ENCODE measurements at regions not wholly inside any gene's neighbourhood (a gene's known extent, or its start where the extent isn't known, plus 50 kb on each side); places are given as distances from the start of the nearest gene placed in this dataset.

GRCh38 chr10:4587466-4587865 lies 238.5 kb upstream of the AKR1E2 start:
- no peaks in the 10 kb centered on the region for H3K36me3 ChIP-seq (ENCODE audit: control insufficient read depth, insufficient read depth, low read length)
- TF ChIP-seq CTCF (IDR thresholded peaks at IDR 0.05; ENCODE audit: insufficient read depth, low read depth, low read length): no peak
- ChIA-PET CTCF (no interaction called here), POLR2A (no interaction called here)
- H3K4me3 ChIP-seq (ENCODE audit: low read depth, low read length): no peak overlapping the region
- no peak for DNase-seq (ENCODE audit: low read depth)
- H3K27me3 ChIP-seq (ENCODE audit: control insufficient read depth, insufficient read depth, low read length): no peaks in the 10 kb centered on the region

GRCh38 chr10:4586776-4587175 lies 239.2 kb upstream of the AKR1E2 start:
- H3K4me3 ChIP-seq (ENCODE audit: low read depth, low read length): no peak overlapping the region
- TF ChIP-seq CTCF (IDR thresholded peaks at IDR 0.05; ENCODE audit: insufficient read depth, low read depth, low read length): no peak
- H3K27me3 ChIP-seq (ENCODE audit: control insufficient read depth, insufficient read depth, low read length): no peaks in the 10 kb centered on the region
- peak; percentile 30 for DNase-seq (ENCODE audit: low read depth)
- ChIA-PET POLR2A (no interaction called here), CTCF (no interaction called here)
- H3K36me3 ChIP-seq (ENCODE audit: control insufficient read depth, insufficient read depth, low read length): no peaks in the 10 kb centered on the region

- no peak for TF ChIP-seq CTCF (IDR thresholded peaks at IDR 0.05; ENCODE audit: insufficient read depth, low read depth, low read length)
- CTCF ChIA-PET: interaction anchor here (1.5 kb wide), 1 partner anchor 19 kb away, joined by 4 read pairs; no protein-coding TSS in a partner anchor
- POLR2A ChIA-PET: no interaction called here
- Histone ChIP-seq H3K36me3 (ENCODE audit: control insufficient read depth, insufficient read depth, low read length) (no peaks in the 10 kb centered on the region), H3K4me3 (ENCODE audit: low read depth, low read length) (no peak overlapping the region), H3K27me3 (ENCODE audit: control insufficient read depth, insufficient read depth, low read length) (no peaks in the 10 kb centered on the region)
- no peak for DNase-seq (ENCODE audit: low read depth)
Measured at GRCh38 chr10:4581929-4582328, 244.1 kb upstream of the AKR1E2 start.

GRCh38 chr10:4579844-4580243 lies 246.2 kb upstream of the AKR1E2 start:
- H3K36me3 ChIP-seq (ENCODE audit: control insufficient read depth, insufficient read depth, low read length): no peaks in the 10 kb centered on the region
- no peak overlapping the region for H3K4me3 ChIP-seq (ENCODE audit: low read depth, low read length)
- no peak for TF ChIP-seq CTCF (IDR thresholded peaks at IDR 0.05; ENCODE audit: insufficient read depth, low read depth, low read length)
- ChIA-PET CTCF (no interaction called here), POLR2A (no interaction called here)
- no peak for DNase-seq (ENCODE audit: low read depth)
- no peaks in the 10 kb centered on the region for H3K27me3 ChIP-seq (ENCODE audit: control insufficient read depth, insufficient read depth, low read length)

GRCh38 chr10:4576206-4576605 lies 249.8 kb upstream of the AKR1E2 start:
- ChIA-PET POLR2A (no interaction called here), CTCF (interaction anchor here (0.7 kb wide), 1 partner anchor 556 kb away, joined by 3 read pairs; no protein-coding TSS in a partner anchor)
- TF ChIP-seq CTCF (IDR thresholded peaks at IDR 0.05; ENCODE audit: insufficient read depth, low read depth, low read length): no peak
- Histone ChIP-seq H3K4me3 (ENCODE audit: low read depth, low read length) (no peak overlapping the region), H3K36me3 (ENCODE audit: control insufficient read depth, insufficient read depth, low read length) (no peaks in the 10 kb centered on the region), H3K27me3 (ENCODE audit: control insufficient read depth, insufficient read depth, low read length) (no peaks in the 10 kb centered on the region)
- no peak for DNase-seq (ENCODE audit: low read depth)
